Adrenal gland (tissue), 9 donors: ENCODE measurements at regions not wholly inside any gene's neighbourhood (a gene's known extent, or its start where the extent isn't known, plus 50 kb on each side); places are given as distances from the start of the nearest gene placed in this dataset.

ENCODE experiments used
- DNase-seq, 7 donors: peaks; one replicate each; pipeline ENCODE4 v3.0.0-alpha.2; 2019 to 2020
- H3K27ac ChIP-seq, 5 donors: fragments of 200-600 bp; sonication (generic) in 4 of 5; 1 replicate in 3 of 5; 2 replicates in 2 of 5; pipeline versions ENCODE4 v1.5.1 to v1.8.0; 2016 to 2020; ENCODE audit warnings: mild to moderate bottlenecking in 1 of 5
- H3K27me3 ChIP-seq: fragments of 200-600 bp; 2 replicates; pipeline ENCODE4 v1.8.0; 2021
- H3K36me3 ChIP-seq, 2 donors: fragments of 200-600 bp; replicated peaks in 1 of 2; 1 replicate in 1 of 2; 2 replicates in 1 of 2; pipeline versions ENCODE4 v1.5.1 to v1.8.0; 2018 to 2022
- H3K4me1 ChIP-seq, 2 donors: fragments of 200-600 bp; replicated peaks in 1 of 2; 1 replicate in 1 of 2; 2 replicates in 1 of 2; pipeline versions ENCODE4 v1.5.1 to v1.8.0; 2018 to 2021
- H3K4me3 ChIP-seq, 4 donors: fragments of 200-600 bp; sonication (generic) in 3 of 4; one replicate each; pipeline ENCODE4 v1.5.1; 2016 to 2018
- H3K9me3 ChIP-seq, 3 donors: fragments of 200-600 bp; sonication (generic) in 1 of 3; replicated peaks in 1 of 3; 1 replicate in 2 of 3; 2 replicates in 1 of 3; pipeline versions ENCODE4 v1.5.1 to v1.8.0; 2016 to 2021
- CTCF ChIP-seq, 6 experiments: fragments of 450-650 bp in 4 of 6; fragments of 200-600 bp in 2 of 6; sonication (generic) in 1 of 6; IDR thresholded peaks; 1 replicate in 5 of 6; 2 replicates in 1 of 6; pipeline versions ENCODE4 v1.5.1 to v1.8.0; 2016 to 2021; ENCODE audit warnings: antibody characterized with exemption in 6 of 6, mild to moderate bottlenecking in 2 of 6, moderate library complexity in 1 of 6
- POLR2A ChIP-seq, 2 donors: fragments of 450-650 bp; IDR thresholded peaks; one replicate each; pipeline ENCODE4 v1.6.1; 2017; ENCODE audit warnings: antibody characterized with exemption in 2 of 2, mild to moderate bottlenecking in 2 of 2, moderate library complexity in 1 of 2
- WGBS, 4 donors: extraction: QIAGEN DNeasy Blood & Tissue Kit in 2 of 4; methylation state at CpG; one replicate each; pipeline versions ENCODE4 v1.1.5 to v1.1.7; 2013 to 2017; 5-methylcytosine and 5-hydroxymethylcytosine counted together
- intact Hi-C, 2 donors: fragments of 100-400 bp; cut with DNase I; formaldehyde crosslinking; loops; one replicate each; pipeline versions ENCODE4 v1.14.1 to v1.15.0; 2022 to 2023
- donor health status: healthy with polysubstance abuse.
- donor health status: Bipolar disorder and iron deficiency.
- donor health status: DM: yes; HTN: yes; CAD: no.
- donor health status: DM: no; HTN: no; CAD: no.
- donor health status: DM: no; HTN: no; CAD: no.

GRCh38 chr2:235394278-235394828 is 99.5 kb upstream of the AGAP1 start:
- Histone ChIP-seq H3K4me3 (no peak overlapping the region), H3K36me3 (no peaks in the 10 kb centered on the region), H3K4me1 (no peaks in the 10 kb centered on the region), H3K9me3 (no peaks in the 10 kb centered on the region), H3K27me3 (no peaks in the 10 kb centered on the region), H3K27ac (peak overlapping the region in 1 of 5 donors; percentile 35)
- TF ChIP-seq CTCF (IDR thresholded peaks at IDR 0.05) (no peak), POLR2A (IDR thresholded peaks at IDR 0.05) (no peak)
- DNase-seq: peak in 3 of 7 donors; percentile 23 to 31 (median 31)
- intact Hi-C loops: no loop called here
- 69 to 80% (median 74%) methylated on average over 12 of the region's 12 CpGs for WGBS, 4 donors

GRCh38 chr2:235396071-235396846 is 97.6 kb upstream of the AGAP1 start:
- DNase-seq: no peak
- no peak overlapping the region for H3K27ac ChIP-seq
- no peak for TF ChIP-seq POLR2A (IDR thresholded peaks at IDR 0.05)
- no peak for TF ChIP-seq CTCF (IDR thresholded peaks at IDR 0.05)
- no peaks in the 10 kb centered on the region for H3K27me3 ChIP-seq
- no peaks in the 10 kb centered on the region for H3K9me3 ChIP-seq
- no peak overlapping the region for H3K4me3 ChIP-seq
- no peaks in the 10 kb centered on the region for H3K4me1 ChIP-seq
- 82 to 87% (median 85%) methylated on average over 8 of the region's 8 CpGs for WGBS, 4 donors
- H3K36me3 ChIP-seq: no peaks in the 10 kb centered on the region
- intact Hi-C loops: no loop called here

GRCh38 chr2:235398321-235398720 is 95.5 kb upstream of the AGAP1 start:
- H3K4me3 ChIP-seq: no peak overlapping the region
- no peak for DNase-seq
- WGBS, 4 donors: 79 to 92% (median 86%) methylated on average over 2 of the region's 2 CpGs
- no peaks in the 10 kb centered on the region for H3K4me1 ChIP-seq
- no peaks in the 10 kb centered on the region for H3K27me3 ChIP-seq
- H3K36me3 ChIP-seq: no peaks in the 10 kb centered on the region
- H3K27ac ChIP-seq: no peak overlapping the region
- intact Hi-C loops: no loop called here
- TF ChIP-seq POLR2A (IDR thresholded peaks at IDR 0.05): no peak
- TF ChIP-seq CTCF (IDR thresholded peaks at IDR 0.05): no peak
- H3K9me3 ChIP-seq: no peaks in the 10 kb centered on the region

GRCh38 chr2:235399895-235400294 is 93.9 kb upstream of the AGAP1 start:
- no peaks in the 10 kb centered on the region for H3K27me3 ChIP-seq
- DNase-seq: no peak
- 70 to 86% (median 79%) methylated on average over 1 of the region's 1 CpG for WGBS, 4 donors
- H3K4me1 ChIP-seq: no peaks in the 10 kb centered on the region
- intact Hi-C loops: no loop called here
- no peak overlapping the region for H3K4me3 ChIP-seq
- H3K9me3 ChIP-seq: no peaks in the 10 kb centered on the region
- H3K27ac ChIP-seq: no peak overlapping the region
- TF ChIP-seq CTCF (IDR thresholded peaks at IDR 0.05) (no peak), POLR2A (IDR thresholded peaks at IDR 0.05) (no peak)
- no peaks in the 10 kb centered on the region for H3K36me3 ChIP-seq
